ENCODE measurements at regions not wholly inside any gene's neighbourhood (a gene's known extent, or its start where the extent isn't known, plus 50 kb on each side); places are given as distances from the start of the nearest gene placed in this dataset.

GRCh38 chr2:47652061-47652690 lies 81.4 kb upstream of the KCNK12 start:
- DNase-seq (ENCODE audit: low read depth, low spot score) = no peak
- ChIA-PET CTCF (interaction anchor here (0.8 to 1.0 kb wide), 2 partner anchors 9 to 115 kb away, joined by 3 to 4 read pairs; no protein-coding TSS in a partner anchor), POLR2A (no interaction called here)
- H3K4me3 ChIP-seq (ENCODE audit: low read depth, low read length) = no peak overlapping the region
- TF ChIP-seq CTCF (IDR thresholded peaks at IDR 0.05; ENCODE audit: insufficient read depth, low read length, missing control alignments) = no peak

- no peak for DNase-seq (ENCODE audit: low read depth, low spot score)
- no peak overlapping the region for H3K4me3 ChIP-seq (ENCODE audit: low read depth, low read length)
- ChIA-PET CTCF (no interaction called here), POLR2A (no interaction called here)
- no peak for TF ChIP-seq CTCF (IDR thresholded peaks at IDR 0.05; ENCODE audit: insufficient read depth, low read length, missing control alignments)
These were observed 80.5 kb upstream of the KCNK12 start for GRCh38 chr2:47651296-47651695.

- CTCF ChIA-PET = no interaction called here
- no peak for DNase-seq (ENCODE audit: low read depth, low spot score)
- POLR2A ChIA-PET = no interaction called here
- no peak overlapping the region for H3K4me3 ChIP-seq (ENCODE audit: low read depth, low read length)
- TF ChIP-seq CTCF (IDR thresholded peaks at IDR 0.05; ENCODE audit: insufficient read depth, low read length, missing control alignments) = no peak
These were observed 79.3 kb upstream of the KCNK12 start for GRCh38 chr2:47650001-47650535.

- no peak for TF ChIP-seq CTCF (IDR thresholded peaks at IDR 0.05; ENCODE audit: insufficient read depth, low read length, missing control alignments)
- H3K4me3 ChIP-seq (ENCODE audit: low read depth, low read length) = no peak overlapping the region
- ChIA-PET CTCF (no interaction called here), POLR2A (no interaction called here)
- no peak for DNase-seq (ENCODE audit: low read depth, low spot score)
These were observed 74.5 kb upstream of the KCNK12 start for GRCh38 chr2:47645246-47645645.

- no peak overlapping the region for H3K4me3 ChIP-seq (ENCODE audit: low read depth, low read length)
- no peak for DNase-seq (ENCODE audit: low read depth, low spot score)
- CTCF ChIA-PET = interaction anchor here (1.3 kb wide), 1 partner anchor 8 kb away, joined by 4 read pairs; no protein-coding TSS in a partner anchor
- TF ChIP-seq CTCF (IDR thresholded peaks at IDR 0.05; ENCODE audit: insufficient read depth, low read length, missing control alignments) = no peak
- POLR2A ChIA-PET = no interaction called here
These were observed 73.6 kb upstream of the KCNK12 start for GRCh38 chr2:47644351-47644750.

GRCh38 chr2:47641366-47641765 lies 70.6 kb upstream of the KCNK12 start:
- no peak for DNase-seq (ENCODE audit: low read depth, low spot score)
- TF ChIP-seq CTCF (IDR thresholded peaks at IDR 0.05; ENCODE audit: insufficient read depth, low read length, missing control alignments) = no peak
- ChIA-PET POLR2A (no interaction called here), CTCF (interaction anchor here (0.6 kb wide), 2 partner anchors 29 to 41 kb away, joined by 3 read pairs; no protein-coding TSS in a partner anchor)
- H3K4me3 ChIP-seq (ENCODE audit: low read depth, low read length) = no peak overlapping the region
